PFSK-1 (cell line): ENCODE measurements at regions not wholly inside any gene's neighbourhood (a gene's known extent, or its start where the extent isn't known, plus 50 kb on each side); places are given as distances from the start of the nearest gene placed in this dataset.

ENCODE experiments used
- POLR2AphosphoS5 ChIP-seq: IDR thresholded peaks from 2 replicates; pipeline ENCODE4 v1.6.1; 2012; ENCODE audit warnings: low read depth, mild to moderate bottlenecking, control low read depth, low read length, moderate library complexity
- SIN3A ChIP-seq: IDR thresholded peaks from 2 replicates; pipeline ENCODE4 v1.6.1; 2012; ENCODE audit warnings: mild to moderate bottlenecking, low read length, moderate library complexity, borderline replicate concordance; ENCODE audit not compliant: insufficient read depth
- TF ChIP-seq, protein P1 (sequence below), 2 experiments: IDR thresholded peaks; 2 replicates each; pipeline versions ENCODE4 v1.6.1 to v1.8.0; 2011 to 2012; ENCODE audit warnings: low read depth in 2 of 2, low read length in 2 of 2, control low read depth in 1 of 2, inconsistent platforms in 1 of 2, mild to moderate bottlenecking in 1 of 2, moderate library complexity in 1 of 2; ENCODE audit not compliant: insufficient read depth in 1 of 2

DNA sequence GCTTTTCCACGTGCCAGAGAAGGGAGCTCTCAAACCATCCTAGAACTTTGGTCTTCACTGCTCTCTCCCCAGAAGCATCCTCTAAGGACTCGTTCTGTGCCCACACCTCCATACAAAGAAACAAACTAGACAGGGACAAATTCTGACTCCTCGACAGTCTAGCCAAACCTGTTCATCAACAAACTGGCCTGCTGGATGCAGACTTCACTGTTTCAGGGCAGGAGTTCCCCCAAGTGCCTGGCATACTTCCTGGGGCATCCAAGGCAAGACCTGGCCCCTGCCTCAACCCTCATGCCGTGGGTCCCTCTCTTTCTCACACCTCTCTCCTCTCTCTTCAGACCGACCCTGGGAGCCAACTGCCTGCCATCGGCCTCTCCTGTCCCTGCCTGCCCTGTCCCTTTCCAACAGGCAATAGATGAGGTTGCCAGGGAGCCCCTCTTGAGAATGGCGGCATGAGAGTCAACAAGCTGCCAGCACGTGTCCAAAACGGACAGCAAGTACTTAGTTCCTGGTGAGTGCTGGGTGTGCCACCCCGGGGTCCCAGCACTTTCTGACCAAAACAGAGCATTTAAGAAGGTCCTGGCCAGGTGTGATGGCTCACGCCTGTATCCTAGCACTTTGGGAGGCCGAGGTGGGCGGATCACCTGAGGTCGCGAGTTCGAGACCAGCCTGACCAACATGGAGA, 79.1 kb upstream of the HES1 start:
- TF ChIP-seq, protein P1, sequence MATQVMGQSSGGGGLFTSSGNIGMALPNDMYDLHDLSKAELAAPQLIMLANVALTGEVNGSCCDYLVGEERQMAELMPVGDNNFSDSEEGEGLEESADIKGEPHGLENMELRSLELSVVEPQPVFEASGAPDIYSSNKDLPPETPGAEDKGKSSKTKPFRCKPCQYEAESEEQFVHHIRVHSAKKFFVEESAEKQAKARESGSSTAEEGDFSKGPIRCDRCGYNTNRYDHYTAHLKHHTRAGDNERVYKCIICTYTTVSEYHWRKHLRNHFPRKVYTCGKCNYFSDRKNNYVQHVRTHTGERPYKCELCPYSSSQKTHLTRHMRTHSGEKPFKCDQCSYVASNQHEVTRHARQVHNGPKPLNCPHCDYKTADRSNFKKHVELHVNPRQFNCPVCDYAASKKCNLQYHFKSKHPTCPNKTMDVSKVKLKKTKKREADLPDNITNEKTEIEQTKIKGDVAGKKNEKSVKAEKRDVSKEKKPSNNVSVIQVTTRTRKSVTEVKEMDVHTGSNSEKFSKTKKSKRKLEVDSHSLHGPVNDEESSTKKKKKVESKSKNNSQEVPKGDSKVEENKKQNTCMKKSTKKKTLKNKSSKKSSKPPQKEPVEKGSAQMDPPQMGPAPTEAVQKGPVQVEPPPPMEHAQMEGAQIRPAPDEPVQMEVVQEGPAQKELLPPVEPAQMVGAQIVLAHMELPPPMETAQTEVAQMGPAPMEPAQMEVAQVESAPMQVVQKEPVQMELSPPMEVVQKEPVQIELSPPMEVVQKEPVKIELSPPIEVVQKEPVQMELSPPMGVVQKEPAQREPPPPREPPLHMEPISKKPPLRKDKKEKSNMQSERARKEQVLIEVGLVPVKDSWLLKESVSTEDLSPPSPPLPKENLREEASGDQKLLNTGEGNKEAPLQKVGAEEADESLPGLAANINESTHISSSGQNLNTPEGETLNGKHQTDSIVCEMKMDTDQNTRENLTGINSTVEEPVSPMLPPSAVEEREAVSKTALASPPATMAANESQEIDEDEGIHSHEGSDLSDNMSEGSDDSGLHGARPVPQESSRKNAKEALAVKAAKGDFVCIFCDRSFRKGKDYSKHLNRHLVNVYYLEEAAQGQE (IDR thresholded peaks at IDR 0.05; ENCODE audit: insufficient read depth in 1 of 2, low read depth in 2 of 2, low read length in 2 of 2) = no peak
- no peak for TF ChIP-seq POLR2AphosphoS5
- TF ChIP-seq SIN3A = no peak
